ENCODE measurements at regions not wholly inside any gene's neighbourhood (a gene's known extent, or its start where the extent isn't known, plus 50 kb on each side); places are given as distances from the start of the nearest gene placed in this dataset.

DNA sequence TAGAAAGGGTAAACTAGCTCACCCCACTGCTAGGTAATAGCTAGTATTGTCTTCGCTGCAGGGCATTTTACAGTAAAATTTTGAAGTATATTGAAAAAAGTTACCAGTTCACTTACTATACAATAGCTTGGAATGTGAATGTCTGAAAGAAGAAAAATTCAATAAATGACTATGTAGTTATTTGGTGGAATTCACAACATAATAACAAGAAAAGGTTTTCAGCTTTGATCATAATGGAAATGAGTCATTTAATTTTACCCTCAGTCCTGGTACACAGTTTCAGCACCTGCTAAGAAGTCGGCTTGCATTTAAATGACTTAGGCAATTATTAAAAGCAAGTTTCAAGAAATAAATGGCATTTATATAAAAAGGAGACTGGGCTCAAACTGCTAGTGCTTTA, 90.4 kb downstream of the NUP35 start:
- DNase-seq: no peak

DNA sequence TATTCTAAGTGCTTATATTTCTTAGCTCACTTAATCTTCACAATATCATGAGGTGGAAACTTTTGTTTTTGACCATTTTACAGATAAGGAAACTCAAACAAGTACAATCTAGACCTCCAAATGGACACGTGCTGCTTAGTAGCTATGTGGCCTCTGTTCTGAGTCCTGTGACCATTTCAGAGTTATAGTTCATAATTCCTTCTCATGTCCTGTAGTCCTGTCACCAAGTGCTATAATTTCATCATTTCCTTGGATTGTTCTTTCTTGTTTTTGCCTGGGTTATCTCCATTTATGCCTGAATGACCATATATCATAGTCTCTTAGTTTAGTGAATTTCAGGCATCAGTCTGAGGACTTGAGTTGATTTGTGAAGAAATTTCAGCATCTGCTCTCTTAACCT, 91.7 kb downstream of the NUP35 start:
- DNase-seq: no peak

DNA sequence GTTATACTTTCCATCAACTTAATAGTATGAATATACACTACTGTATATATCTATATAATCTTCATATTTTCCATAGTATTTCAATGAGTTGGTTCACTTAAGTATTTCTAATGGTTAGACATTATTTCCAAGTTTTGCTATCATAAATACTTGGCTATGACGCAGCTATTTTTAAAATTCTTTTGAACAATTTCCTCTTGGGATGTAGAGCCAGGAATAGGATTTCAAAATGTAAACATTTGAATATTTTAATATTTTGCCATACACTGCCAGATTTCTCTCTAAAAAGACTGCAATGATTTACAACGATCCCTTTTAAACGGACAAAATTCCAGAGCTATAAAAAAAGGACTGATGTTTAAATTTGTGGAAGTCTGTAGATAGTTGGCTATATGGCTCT, 95.6 kb downstream of the NUP35 start:
- DNase-seq: no peak

DNA sequence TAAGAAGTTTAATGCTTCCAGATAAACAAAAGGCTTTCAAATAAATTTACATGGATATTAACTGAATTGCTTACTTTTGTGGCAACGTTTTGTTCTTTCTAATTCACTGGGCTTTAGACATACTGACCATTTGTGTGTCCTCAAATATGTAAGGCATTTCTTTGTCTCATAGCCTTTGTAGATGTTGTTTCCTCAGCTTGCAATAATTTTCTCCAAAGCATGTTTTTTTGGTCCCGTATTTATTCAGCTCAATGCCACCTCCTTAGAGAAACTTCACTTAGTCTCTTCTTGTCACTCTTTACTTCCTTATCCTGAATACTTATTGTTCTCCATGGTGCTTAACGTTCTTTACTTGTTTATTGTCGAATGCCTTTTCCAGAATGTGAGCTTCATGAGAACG, 98.5 kb downstream of the NUP35 start:
- DNase-seq: no peak

DNA sequence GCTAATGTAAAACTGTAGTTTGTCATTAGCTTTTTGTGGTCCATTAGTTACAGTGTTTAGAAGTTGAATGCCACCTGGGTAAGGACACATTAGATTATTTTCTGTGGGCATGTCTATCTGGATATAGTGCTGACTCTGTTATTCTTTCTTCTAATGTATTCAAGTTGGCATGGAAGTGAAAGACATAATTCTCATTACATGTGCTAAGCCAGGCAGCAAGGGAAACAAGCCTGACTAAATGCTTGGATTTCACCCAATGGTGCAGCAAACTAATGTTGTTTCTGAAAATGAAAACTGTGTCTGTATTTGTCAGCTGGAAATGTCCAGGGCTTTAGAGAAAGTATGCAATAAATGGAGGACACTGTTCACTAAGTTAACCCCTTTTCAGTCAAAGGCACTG, 100.7 kb downstream of the NUP35 start:
- no peak for DNase-seq

DNA sequence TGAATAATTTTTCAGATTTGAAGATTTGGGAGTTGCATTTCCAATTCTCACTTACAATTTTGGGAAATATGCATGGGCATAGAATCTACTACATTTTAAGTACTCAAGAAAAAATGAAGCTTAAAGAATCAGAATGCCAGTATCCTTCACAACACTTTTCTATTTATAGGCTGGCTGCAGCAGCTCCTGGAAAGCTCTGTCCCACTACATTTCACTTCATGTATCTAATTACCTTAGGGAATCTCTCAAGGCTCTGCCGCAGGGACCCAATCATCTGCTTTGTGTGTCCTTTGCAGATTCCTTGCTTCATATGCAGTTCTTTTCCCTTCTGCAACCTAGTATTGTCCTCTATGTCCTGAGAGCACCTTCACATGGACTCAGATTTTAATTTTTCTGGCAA, 102.9 kb downstream of the NUP35 start:
- no peak for DNase-seq

DNA sequence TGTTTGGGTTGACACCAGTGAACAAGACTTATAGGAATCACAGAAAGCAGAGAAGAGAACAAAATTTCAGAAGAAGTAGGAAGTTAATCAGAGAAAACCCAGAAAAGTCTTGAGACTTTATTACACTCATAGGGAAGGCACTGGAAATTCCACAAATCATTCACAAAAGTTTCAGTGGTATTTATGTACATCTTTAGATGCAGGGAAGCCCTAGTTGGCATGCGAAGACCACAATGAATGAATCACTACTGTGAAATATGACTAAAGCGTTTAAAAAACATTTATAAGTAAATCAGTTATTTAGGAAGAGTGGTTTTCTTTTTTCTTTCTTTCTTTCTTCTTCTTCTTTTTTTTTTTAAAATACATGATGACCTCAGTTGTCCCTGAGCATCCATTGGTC, 105.1 kb downstream of the NUP35 start:
- no peak for DNase-seq

DNA sequence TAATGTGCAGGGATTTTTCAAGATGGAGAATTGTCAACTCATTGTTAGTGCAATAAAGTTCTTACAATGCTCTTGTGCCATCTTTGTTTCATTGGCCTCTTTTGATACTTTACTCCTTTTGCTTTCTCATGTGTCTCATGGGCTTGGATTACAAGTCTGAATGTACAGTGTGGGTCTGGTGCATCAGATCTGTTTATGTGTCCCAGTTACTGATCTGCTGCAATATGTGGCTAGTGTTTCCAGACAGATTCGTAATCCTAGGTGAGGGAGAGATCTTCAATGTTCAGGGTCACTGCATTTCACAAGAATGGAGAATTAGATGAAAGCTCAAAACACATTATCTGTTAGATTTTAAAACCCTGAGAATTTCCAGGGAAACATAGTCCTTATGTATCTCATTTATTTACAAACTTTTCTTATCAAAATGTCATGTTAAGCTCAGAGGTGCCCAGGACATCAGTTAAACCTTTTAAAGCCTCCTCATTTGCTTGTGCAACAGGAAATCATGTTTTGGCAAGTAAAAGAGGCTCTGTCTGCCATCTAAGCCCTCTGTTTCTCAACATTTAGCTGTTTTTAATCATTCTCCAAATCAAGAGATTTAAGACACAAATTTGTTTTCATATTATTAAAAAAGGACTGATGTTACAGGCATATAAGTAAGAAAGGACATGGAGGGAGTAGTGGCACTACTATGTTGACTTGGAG, 108.1 kb downstream of the NUP35 start:
- DNase-seq: no peak

DNA sequence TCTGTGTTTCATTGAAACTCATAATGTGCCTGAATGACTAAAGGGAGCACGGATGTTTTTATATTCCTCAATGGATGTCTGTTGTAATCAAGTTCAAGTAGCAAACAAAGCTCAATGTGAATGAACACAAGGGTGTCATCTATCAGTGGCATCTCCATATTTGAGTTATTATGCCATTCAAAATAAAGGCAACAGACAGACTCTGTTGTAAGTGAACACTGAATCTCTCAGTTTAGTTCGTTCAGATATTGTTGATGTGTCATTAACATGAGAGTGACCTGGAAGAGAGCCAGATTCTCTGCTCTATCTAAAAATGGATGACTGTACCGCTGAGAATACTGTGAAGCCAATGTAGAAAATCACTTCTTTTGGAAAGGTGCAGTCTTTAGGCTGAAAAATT, 118.7 kb downstream of the NUP35 start:
- no peak for DNase-seq

DNA sequence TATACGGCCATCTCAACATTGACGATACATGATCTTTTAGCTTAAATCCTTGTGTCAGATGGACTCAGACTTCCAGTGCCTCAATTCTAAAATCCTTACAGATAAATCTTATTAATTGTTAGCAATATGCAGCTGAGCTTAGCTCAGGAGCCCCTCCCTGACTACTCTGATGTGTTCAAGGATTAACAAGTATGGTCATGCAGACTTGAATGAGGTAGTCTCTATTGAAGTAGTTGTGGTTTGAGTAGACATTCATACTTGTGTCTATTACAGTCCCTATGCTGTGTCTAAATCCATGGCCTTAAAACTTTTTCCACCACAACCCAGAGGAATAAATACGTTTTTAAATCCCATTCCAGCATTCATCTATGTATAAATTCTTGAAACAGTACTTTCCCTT, 119.5 kb downstream of the NUP35 start:
- DNase-seq: no peak

DNA sequence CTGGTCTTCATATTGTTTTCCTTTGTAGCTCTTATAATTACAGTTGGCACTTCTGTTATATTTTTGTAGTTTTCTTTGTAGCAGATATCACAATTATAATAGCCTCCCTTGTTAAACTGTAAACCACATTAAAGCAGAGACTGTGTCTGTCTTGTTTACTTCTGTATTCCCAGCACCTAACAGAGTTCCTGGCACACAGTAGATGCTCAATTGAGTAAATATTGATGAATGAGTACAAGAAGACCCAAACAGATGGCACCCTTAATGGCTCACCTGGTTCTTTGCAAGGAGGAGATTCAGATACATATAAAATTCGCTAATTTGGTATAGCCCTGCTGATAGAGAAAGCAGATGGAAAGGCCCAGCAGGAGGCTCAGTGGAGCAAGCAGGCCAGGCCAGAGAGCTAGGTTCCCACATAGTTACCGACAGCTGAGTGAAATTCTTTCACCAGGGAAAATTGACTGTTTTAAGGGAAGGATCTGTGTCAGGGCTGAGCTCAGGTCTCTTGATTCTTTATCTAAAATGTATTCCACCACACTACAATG, 120.1 kb downstream of the NUP35 start:
- DNase-seq: peak in 2 of 14 donors; percentile 11 to 94

DNA sequence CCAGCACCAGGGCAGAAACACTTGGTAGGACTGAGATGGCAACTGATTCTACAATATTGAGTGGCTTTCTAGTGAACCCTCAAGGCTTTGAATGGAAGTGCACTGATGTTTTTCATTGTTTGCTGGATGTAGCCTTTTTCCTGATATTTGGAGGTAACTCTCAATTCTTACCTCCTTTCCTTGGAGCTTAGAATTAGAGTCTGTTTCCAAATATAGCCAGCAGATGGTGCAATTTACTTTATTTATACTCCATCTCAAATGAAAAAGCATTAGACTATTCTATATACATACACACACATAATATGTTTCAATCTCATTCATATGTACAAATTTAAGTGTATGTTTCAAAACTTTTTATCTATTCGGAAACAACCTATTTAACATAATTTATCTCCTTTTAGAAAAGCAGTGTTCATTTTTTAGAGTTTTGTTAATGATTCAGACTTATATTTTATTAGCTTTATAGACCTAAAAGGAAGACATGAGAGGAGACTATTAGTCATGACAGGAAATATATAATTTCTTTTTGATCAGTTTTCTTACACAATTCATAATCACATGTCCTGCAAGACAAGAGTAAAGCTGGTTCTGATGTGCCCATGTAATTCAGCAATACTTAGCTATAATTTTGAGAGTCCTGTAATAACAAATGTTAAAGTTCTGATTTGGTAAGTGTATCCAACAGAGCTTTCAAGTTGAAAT, 124.8 kb downstream of the NUP35 start:
- DNase-seq: peak in 1 of 14 donors; percentile 32

DNA sequence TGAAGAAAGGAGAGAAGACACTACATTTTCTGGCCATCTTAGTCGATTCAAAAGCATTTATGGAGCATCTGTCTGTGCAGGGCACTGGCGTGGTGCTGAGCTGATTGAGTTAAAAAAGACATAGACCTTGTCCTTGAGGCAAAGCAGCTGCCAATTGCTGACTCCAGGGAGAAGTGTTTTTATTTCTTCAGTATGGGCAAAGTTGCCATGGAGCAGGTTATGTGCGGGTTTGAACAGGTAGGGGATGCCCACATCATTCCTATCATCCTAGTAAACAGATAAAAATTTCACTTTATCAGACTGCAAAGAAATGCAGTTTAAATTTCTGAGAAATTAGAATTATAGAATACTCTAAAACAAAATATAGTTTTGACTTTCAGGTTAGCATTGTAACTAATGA, 125.8 kb downstream of the NUP35 start:
- no peak for DNase-seq

DNA sequence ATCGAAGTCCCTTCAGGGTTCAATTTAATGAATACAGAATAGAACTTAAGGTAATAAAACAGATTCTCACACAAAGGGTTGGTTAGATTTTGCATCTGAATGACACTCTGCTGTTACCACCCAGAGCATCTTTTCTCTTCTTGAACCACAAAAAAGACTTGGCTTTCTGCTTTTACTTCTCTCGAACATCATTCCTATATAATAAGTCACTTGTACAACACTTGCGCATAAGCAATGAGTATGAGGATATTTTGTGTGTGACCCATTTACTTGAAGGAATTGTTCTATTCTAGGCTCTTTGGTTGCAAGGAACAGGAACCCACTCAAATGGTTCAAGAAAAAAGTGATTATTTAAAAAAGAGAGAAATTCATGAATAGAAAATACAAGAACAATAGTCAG, 126.2 kb downstream of the NUP35 start:
- DNase-seq: no peak

DNA sequence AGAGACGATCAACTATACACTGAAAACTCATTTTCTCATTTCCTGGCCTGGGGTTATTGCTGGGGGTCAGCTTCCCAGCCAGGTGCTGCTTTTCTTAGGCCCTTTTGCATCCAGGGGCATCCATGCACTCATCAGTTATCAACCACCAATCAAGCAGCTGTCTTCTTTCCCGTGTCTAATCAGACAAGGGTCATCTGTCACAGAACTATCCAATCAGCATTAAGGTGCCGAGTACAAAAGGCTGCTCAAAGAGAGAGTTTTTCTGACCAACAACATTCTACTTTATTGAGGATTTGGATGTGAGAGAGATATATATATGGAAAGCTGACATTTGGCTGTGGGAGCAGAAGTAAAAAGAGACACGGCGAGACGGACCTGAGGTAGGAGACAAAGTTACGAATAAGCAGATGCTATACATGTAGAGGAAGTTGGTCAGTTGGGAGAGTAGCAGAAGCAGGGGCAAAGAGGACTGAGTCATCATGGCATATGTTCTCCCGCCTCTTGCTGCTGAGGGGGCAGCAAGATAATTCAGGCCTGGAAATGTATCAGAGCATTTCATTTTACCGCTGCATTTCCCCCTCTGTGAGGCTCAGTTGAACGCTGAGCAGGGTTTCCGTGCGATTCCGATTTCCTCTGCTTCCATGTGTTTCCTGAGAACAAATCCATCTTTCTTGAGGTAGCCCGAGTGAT, 129.3 kb downstream of the NUP35 start:
- no peak for DNase-seq

DNA sequence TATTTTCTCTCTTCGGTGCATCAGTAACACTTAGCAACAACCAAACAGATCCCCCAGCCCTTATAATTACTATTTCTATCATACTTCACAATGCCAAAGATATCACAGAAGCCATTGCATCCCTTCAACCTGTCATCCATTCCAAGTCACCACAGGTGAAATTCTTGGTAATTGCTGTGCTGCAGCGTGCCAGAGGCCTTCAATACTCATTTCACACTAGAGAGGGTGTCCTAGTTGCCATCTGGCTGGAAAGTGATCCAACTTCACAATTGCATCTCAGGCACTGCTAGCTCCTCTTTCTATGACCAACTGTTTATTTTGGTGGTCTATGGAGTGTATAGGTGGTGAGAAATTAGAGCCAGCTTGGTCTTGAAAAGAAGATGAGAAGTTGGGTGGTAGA, 131.2 kb downstream of the NUP35 start:
- DNase-seq: peak in 1 of 14 donors; percentile 87

DNA sequence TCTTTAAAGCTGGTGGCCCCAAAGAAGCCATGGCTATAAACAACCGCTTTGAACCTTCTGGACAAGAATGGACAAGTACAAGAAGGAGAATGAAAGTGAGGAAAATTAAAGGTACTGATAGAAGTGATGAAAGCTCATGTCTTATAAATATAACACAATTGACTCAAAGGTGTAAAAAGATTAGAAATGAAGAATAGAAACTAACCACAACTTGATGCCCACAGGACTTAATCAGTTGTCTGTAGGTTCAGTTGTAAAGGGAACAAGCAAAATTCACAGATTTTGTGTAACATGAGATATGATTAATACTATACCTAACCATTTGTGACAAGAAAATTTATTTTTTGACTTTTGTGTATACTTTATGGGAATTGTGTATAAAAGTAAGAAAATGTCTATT, 135.7 kb downstream of the NUP35 start:
- DNase-seq: no peak

DNA sequence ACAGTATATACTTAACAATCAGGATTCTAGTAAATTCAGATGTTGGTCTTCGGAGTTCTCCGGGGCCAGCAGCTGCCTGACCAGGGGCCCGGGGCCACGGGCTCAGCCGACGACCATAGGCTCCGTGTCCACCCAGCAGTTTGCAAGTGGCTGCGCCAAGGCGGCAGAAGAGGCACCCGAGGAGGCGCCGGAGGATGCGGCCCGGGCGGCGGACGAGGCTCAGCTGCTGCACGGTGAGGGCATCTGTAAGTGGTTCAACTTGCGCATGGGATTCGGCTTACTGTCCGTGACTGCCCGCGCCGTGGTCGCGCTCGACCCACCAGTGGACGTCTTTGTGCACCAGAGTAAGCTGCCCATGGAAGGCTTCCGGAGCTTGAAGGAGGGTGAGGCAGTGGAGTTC, 136.3 kb downstream of the NUP35 start:
- no peak for DNase-seq

DNA sequence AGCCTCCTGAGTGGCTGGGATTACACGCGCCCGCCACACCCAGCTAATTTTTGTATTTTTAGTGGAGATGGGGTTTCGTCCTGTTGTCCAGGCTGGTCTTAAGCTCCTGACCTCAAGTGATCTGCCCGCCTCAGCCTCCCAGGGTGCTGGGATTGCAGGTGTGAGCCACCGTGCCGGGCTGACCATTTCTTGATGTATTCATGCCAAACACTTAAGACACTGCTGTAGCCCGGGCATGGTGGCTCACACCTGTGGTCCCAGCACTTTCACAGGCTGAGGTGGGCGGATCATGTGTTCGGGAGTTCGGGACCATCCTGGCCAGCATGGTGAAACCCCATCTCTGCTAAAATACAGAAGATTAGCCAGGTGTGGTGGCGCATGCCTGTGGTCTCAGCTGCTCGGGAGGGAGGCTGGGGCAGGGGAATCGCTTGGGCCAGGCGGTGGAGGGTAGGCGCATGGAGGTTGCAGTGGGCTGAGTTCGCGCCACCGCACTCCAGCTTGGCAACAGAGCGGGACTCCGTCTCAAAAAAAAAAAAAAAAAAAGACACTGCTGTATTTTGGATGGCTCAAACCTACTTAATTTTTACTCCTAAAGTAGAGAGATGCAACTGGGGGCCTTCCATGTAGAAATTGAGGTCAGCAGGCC, 140.8 kb downstream of the NUP35 start:
- DNase-seq: no peak

DNA sequence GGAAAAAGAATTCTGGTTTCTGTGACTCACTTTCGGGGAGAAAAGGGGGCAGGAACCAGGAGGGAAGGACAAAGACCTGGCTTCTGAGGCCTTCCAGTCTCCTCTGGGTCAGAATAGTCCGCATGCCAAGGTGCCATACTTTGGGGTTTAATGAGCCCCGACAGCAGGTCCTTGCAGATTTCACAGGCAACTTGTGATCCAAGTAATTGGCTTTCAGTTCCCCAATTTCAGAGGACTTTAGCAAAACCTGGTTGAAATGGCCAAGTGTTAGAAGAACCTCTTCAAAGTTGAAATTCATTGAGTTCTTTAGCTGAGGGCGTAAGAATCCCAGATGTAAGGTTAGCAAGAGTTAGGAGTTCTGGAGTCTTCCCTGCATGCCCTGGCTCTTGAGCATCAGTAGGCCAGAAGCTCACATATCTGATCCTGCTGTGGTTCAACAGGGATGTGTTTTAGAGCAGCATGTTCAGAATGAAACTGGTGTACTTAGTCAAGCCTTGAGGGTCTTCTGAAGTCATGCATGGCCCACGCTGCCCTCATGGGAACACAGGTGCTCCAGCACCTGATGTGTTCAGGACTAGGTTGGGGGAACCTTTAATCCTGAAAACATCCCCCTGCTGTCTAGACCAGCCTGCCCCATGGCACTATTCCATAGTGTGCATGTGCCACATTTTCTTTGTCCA, 143.0 kb downstream of the NUP35 start:
- DNase-seq: no peak

DNA sequence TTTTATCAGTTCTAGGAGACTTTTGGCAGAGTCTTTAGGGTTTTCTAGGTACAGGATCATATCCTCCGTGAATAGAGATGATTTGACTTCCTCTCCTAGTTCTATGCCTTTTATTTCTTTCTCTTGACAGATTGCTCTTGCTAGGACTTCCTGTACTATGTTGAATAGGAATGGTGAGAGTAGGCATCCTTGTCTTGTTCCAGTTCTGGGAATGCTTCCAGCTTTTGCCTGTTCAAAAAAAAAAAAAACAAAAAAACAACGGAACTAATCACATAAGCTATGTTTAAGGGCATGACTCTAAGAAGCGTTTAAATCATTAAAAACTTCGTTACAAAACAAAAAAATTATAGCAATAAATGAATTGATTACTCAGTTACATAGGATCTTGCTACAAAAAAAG, 145.7 kb downstream of the NUP35 start:
- peak in 1 of 14 donors; percentile 26 for DNase-seq

DNA sequence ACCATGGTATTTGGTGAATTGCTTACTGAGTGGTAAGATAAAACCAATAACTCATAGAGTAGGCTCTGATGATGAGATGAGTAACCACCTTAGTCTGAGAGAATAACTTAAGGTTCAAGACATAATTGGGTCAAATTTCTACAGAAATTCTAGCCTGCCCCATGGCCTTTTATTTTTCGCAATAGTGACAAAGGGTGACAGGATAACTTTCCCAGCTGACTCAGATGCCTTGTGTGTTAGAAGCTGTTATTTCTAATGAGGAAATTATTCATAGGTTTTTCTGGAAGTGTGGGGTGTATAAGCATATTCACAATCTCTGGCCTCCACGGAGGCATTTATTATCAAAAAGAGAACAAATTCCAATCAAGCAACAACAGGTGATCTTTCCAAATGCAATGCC, 159.0 kb downstream of the NUP35 start:
- DNase-seq: no peak

DNA sequence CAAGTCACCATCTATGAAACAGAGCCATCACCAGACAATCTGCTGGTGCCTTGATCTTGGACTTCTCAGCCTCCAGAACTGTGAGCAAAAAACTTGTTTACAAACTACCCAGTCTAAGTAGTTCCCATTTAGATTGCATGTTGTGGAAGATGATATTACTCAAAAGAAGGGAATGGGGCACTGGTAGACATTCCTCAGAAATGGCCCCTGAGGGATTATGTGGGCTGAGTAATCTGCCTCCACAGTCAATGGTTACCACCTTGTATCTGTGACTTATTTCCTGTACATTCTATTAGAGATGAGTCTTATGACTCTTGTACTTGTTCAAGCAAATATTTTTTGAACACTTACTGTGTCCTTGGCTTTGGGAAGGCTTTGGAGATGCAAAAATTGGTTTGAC, 160.4 kb downstream of the NUP35 start:
- DNase-seq: no peak
